ENCODE measurements at regions not wholly inside any gene's neighbourhood (a gene's known extent, or its start where the extent isn't known, plus 50 kb on each side); places are given as distances from the start of the nearest gene placed in this dataset.

DNA sequence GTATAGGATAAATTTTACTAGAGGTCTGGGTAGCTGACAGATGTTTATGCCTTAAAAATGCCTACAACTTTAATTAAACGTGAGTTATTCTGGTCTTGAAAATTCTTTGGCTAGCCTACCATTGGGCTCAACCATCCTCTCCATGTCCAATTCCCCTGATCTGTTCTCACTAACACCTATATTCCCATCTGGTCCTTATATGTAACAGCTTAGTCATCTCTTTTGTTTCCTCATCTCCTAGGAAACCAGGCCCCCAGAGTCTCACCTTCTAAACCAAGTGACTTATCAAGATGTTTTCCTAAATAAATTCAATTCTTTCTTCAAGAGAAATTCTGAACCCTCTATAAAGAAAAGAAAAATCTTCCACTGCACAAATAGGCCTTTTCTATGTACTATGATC is 148.5 kb downstream of the TTC32 start:
- H3K4me2 ChIP-seq (ENCODE audit: insufficient read depth, low read length) = no peak overlapping the region
- H3K4me1 ChIP-seq (ENCODE audit: insufficient read depth, low read length) = peaks cover 3% of the 10 kb centered on the region
- no peaks in the 10 kb centered on the region for H3K79me2 ChIP-seq (ENCODE audit: insufficient read depth, low read length)
- no peak for DNase-seq (ENCODE audit: insufficient read length, low spot score, missing footprints)
- no peaks in the 10 kb centered on the region for H3K36me3 ChIP-seq (ENCODE audit: insufficient read depth, low read length)
- no peaks in the 10 kb centered on the region for H4K20me1 ChIP-seq (ENCODE audit: insufficient read depth, low read length)
- no peak overlapping the region for H2AFZ ChIP-seq (ENCODE audit: low read length)
- H3K27ac ChIP-seq (ENCODE audit: low read depth, low read length) = no peak overlapping the region
- TF ChIP-seq, protein P1, sequence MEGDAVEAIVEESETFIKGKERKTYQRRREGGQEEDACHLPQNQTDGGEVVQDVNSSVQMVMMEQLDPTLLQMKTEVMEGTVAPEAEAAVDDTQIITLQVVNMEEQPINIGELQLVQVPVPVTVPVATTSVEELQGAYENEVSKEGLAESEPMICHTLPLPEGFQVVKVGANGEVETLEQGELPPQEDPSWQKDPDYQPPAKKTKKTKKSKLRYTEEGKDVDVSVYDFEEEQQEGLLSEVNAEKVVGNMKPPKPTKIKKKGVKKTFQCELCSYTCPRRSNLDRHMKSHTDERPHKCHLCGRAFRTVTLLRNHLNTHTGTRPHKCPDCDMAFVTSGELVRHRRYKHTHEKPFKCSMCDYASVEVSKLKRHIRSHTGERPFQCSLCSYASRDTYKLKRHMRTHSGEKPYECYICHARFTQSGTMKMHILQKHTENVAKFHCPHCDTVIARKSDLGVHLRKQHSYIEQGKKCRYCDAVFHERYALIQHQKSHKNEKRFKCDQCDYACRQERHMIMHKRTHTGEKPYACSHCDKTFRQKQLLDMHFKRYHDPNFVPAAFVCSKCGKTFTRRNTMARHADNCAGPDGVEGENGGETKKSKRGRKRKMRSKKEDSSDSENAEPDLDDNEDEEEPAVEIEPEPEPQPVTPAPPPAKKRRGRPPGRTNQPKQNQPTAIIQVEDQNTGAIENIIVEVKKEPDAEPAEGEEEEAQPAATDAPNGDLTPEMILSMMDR (IDR thresholded peaks at IDR 0.05; ENCODE audit: extremely low read depth, low read depth, low read length) = no peak
- peaks cover 3% of the 10 kb centered on the region for H3K27me3 ChIP-seq (ENCODE audit: insufficient read depth, low read length)
- no peaks in the 10 kb centered on the region for H3K9me3 ChIP-seq (ENCODE audit: low read depth, low read length)
- no peak overlapping the region for H3K4me3 ChIP-seq (ENCODE audit: insufficient read depth, low read length)

- no peak overlapping the region for H3K27ac ChIP-seq (ENCODE audit: low read depth, low read length)
- TF ChIP-seq, protein P1 (IDR thresholded peaks at IDR 0.05; ENCODE audit: extremely low read depth, low read depth, low read length) = no peak
- no peaks in the 10 kb centered on the region for H4K20me1 ChIP-seq (ENCODE audit: insufficient read depth, low read length)
- no peaks in the 10 kb centered on the region for H3K9me3 ChIP-seq (ENCODE audit: low read depth, low read length)
- H3K27me3 ChIP-seq (ENCODE audit: insufficient read depth, low read length) = peaks cover 3% of the 10 kb centered on the region
- H3K4me3 ChIP-seq (ENCODE audit: insufficient read depth, low read length) = no peak overlapping the region
- no peak for DNase-seq (ENCODE audit: insufficient read length, low spot score, missing footprints)
- H3K36me3 ChIP-seq (ENCODE audit: insufficient read depth, low read length) = no peaks in the 10 kb centered on the region
- H3K4me1 ChIP-seq (ENCODE audit: insufficient read depth, low read length) = peaks cover 2% of the 10 kb centered on the region
- no peak overlapping the region for H2AFZ ChIP-seq (ENCODE audit: low read length)
- H3K79me2 ChIP-seq (ENCODE audit: insufficient read depth, low read length) = no peaks in the 10 kb centered on the region
- H3K4me2 ChIP-seq (ENCODE audit: insufficient read depth, low read length) = no peak overlapping the region
These were observed 149.3 kb downstream of the TTC32 start for GRCh38 chr2:19752500-19752899.

DNA sequence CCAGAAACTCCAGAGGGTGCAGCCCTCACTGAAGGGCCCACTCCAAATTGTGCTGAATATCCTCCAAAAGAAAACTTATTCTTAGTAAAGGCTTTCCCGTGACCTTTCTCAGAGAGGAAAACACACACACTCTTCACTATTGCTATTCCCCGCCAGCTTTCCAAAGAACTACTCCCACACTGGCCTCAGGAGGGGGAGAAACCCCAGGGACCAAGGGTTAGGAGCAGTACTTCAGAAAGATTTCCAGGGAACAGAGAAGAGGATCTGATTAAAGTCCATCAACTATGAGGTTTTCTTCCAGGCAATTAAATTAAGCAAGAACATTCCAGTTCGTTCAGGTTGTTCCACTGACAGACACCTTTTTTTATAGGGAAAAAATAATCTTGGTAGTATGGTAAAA is 150.2 kb downstream of the TTC32 start:
- Histone ChIP-seq H3K4me3 (ENCODE audit: insufficient read depth, low read length) (no peak overlapping the region), H3K9me3 (ENCODE audit: low read depth, low read length) (no peaks in the 10 kb centered on the region), H3K27me3 (ENCODE audit: insufficient read depth, low read length) (peaks cover 3% of the 10 kb centered on the region), H2AFZ (ENCODE audit: low read length) (no peak overlapping the region), H3K4me2 (ENCODE audit: insufficient read depth, low read length) (no peak overlapping the region), H3K79me2 (ENCODE audit: insufficient read depth, low read length) (no peaks in the 10 kb centered on the region), H4K20me1 (ENCODE audit: insufficient read depth, low read length) (no peaks in the 10 kb centered on the region), H3K4me1 (ENCODE audit: insufficient read depth, low read length) (peaks cover 8% of the 10 kb centered on the region), H3K27ac (ENCODE audit: low read depth, low read length) (no peak overlapping the region), H3K36me3 (ENCODE audit: insufficient read depth, low read length) (no peaks in the 10 kb centered on the region)
- no peak for DNase-seq (ENCODE audit: insufficient read length, low spot score, missing footprints)
- TF ChIP-seq, protein P1 (IDR thresholded peaks at IDR 0.05; ENCODE audit: extremely low read depth, low read depth, low read length) = no peak

DNA sequence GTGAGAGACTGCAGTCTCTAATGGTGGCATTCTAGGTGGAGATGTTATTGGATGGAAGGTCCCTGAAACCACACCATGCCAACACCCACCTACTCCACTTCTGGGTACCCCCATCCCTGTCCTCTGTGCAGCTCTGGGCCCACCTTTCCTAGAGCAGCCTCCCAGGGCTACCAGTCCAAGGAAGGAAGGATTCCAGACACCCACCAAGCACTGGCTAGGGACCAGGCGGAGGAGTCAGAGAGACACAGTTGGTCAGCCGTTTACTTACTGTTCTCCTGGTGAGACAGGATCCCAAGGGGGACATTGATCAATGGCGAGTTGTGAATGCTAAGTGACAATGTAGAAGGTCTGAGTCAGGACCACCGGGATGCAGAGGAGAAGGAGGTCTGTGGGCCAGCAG is 151.6 kb downstream of the TTC32 start:
- Histone ChIP-seq H2AFZ (ENCODE audit: low read length) (no peak overlapping the region), H3K79me2 (ENCODE audit: insufficient read depth, low read length) (no peaks in the 10 kb centered on the region), H3K9me3 (ENCODE audit: low read depth, low read length) (no peaks in the 10 kb centered on the region), H3K27ac (ENCODE audit: low read depth, low read length) (no peak overlapping the region), H3K4me1 (ENCODE audit: insufficient read depth, low read length) (peaks cover 8% of the 10 kb centered on the region), H3K36me3 (ENCODE audit: insufficient read depth, low read length) (no peaks in the 10 kb centered on the region), H3K4me3 (ENCODE audit: insufficient read depth, low read length) (no peak overlapping the region), H3K4me2 (ENCODE audit: insufficient read depth, low read length) (no peak overlapping the region), H3K27me3 (ENCODE audit: insufficient read depth, low read length) (peaks cover 3% of the 10 kb centered on the region), H4K20me1 (ENCODE audit: insufficient read depth, low read length) (no peaks in the 10 kb centered on the region)
- no peak for DNase-seq (ENCODE audit: insufficient read length, low spot score, missing footprints)
- TF ChIP-seq, protein P1 (IDR thresholded peaks at IDR 0.05; ENCODE audit: extremely low read depth, low read depth, low read length) = no peak
